GM12891 (cell line): ENCODE measurements at regions not wholly inside any gene's neighbourhood (a gene's known extent, or its start where the extent isn't known, plus 50 kb on each side); places are given as distances from the start of the nearest gene placed in this dataset.
"Not testable (repeated sequence)": the region's sequence is repeated elsewhere in the genome, so short reads cannot be mapped to it uniquely, and the experiment has no call there.

ENCODE experiments used
- DNase-seq: peaks from one replicate; pipeline ENCODE4 v3.0.0; 2011; ENCODE audit warnings: low spot score; ENCODE audit not compliant: insufficient read length
- FAIRE-seq: peaks from 2 replicates; lab custom pipeline; 2011; peaks lifted over from hg19 to GRCh38; lab: Jason Lieb, UNC
- PAX5 ChIP-seq: IDR thresholded peaks from 2 replicates; pipeline ENCODE4 v1.6.1; 2011; ENCODE audit warnings: low read length, moderate library complexity, mild to moderate bottlenecking; ENCODE audit not compliant: insufficient read depth, severe bottlenecking
- POLR2A ChIP-seq: IDR thresholded peaks from 2 replicates; pipeline ENCODE4 v1.6.1; 2011; ENCODE audit warnings: low read depth, low read length, control low read depth
- POLR2AphosphoS5 ChIP-seq: IDR thresholded peaks from 2 replicates; pipeline ENCODE4 v1.6.1; 2011; ENCODE audit warnings: low read depth, low read length, control low read depth
- POU2F2 ChIP-seq: IDR thresholded peaks from 2 replicates; pipeline ENCODE4 v1.6.1; 2011; ENCODE audit warnings: low read depth, mild to moderate bottlenecking, control low read depth, low read length, moderate library complexity
- SPI1 ChIP-seq: IDR thresholded peaks from 2 replicates; pipeline ENCODE4 v1.6.1; 2011; ENCODE audit warnings: low read depth, low read length, control low read depth
- TAF1 ChIP-seq: IDR thresholded peaks from 2 replicates; pipeline ENCODE4 v1.6.1; 2011; ENCODE audit warnings: low read depth, low read length, control low read depth

GRCh38 chr1:79232818-79233217, 226.3 kb upstream of the ADGRL4 start:
- TF ChIP-seq POLR2A = no peak
- no peak for TF ChIP-seq PAX5
- TF ChIP-seq POLR2AphosphoS5 = no peak
- no peak for TF ChIP-seq TAF1
- TF ChIP-seq POU2F2 = no peak
- no peak for TF ChIP-seq SPI1
- FAIRE-seq (no peak), DNase-seq (no peak)

- DNase-seq, FAIRE-seq: not testable (repeated sequence)
Observed at GRCh38 chr1:79230751-79231150, 224.2 kb upstream of the ADGRL4 start.

- TF ChIP-seq PAX5 = no peak
- no peak for TF ChIP-seq POLR2AphosphoS5
- TF ChIP-seq POU2F2 = no peak
- no peak for TF ChIP-seq TAF1
- no peak for TF ChIP-seq SPI1
- TF ChIP-seq POLR2A = no peak
- DNase-seq (no peak), FAIRE-seq (no peak)
Observed at GRCh38 chr1:79226963-79227362, 220.4 kb upstream of the ADGRL4 start.

- TF ChIP-seq POU2F2 (no peak), POLR2A (no peak), SPI1 (no peak), POLR2AphosphoS5 (no peak), PAX5 (no peak), TAF1 (no peak)
- DNase-seq (no peak), FAIRE-seq (no peak)
Observed at GRCh38 chr1:79224537-79224936, 218.0 kb upstream of the ADGRL4 start.

GRCh38 chr1:79220509-79220908, 214.0 kb upstream of the ADGRL4 start:
- no peak for TF ChIP-seq PAX5
- TF ChIP-seq TAF1 = no peak
- no peak for TF ChIP-seq POLR2AphosphoS5
- no peak for TF ChIP-seq POLR2A
- no peak for TF ChIP-seq SPI1
- TF ChIP-seq POU2F2 = no peak

GRCh38 chr1:79215311-79215710, 208.8 kb upstream of the ADGRL4 start:
- DNase-seq = no peak
- no peak for TF ChIP-seq POU2F2
- no peak for TF ChIP-seq SPI1
- TF ChIP-seq POLR2AphosphoS5 = no peak
- TF ChIP-seq POLR2A = no peak
- TF ChIP-seq TAF1 = no peak
- no peak for TF ChIP-seq PAX5
- no peak for FAIRE-seq

More at GRCh38 chr1:79220509-79220908, 214.0 kb upstream of the ADGRL4 start:
- DNase-seq (no peak), FAIRE-seq (no peak)

GRCh38 chr1:79207786-79208185, 201.3 kb upstream of the ADGRL4 start:
- no peak for DNase-seq
- no peak for TF ChIP-seq SPI1
- TF ChIP-seq PAX5 = no peak
- TF ChIP-seq POU2F2 = no peak
- TF ChIP-seq POLR2AphosphoS5 = no peak
- TF ChIP-seq TAF1 = no peak
- TF ChIP-seq POLR2A = no peak
- FAIRE-seq = no peak

- DNase-seq (no peak), FAIRE-seq (no peak)
- TF ChIP-seq POU2F2 (no peak), TAF1 (no peak), SPI1 (no peak)
Observed at GRCh38 chr1:79207331-79207730, 200.8 kb upstream of the ADGRL4 start.

GRCh38 chr1:79204779-79205479, 198.4 kb upstream of the ADGRL4 start:
- no peak for FAIRE-seq
- TF ChIP-seq POLR2AphosphoS5 (no peak), TAF1 (no peak), POU2F2 (no peak), POLR2A (no peak), PAX5 (no peak), SPI1 (no peak)
- no peak for DNase-seq

GRCh38 chr1:79198832-79199231, 192.3 kb upstream of the ADGRL4 start:
- FAIRE-seq (no peak), DNase-seq (no peak)
- no peak for TF ChIP-seq PAX5
- no peak for TF ChIP-seq POU2F2
- no peak for TF ChIP-seq SPI1
- TF ChIP-seq TAF1 = no peak
- TF ChIP-seq POLR2AphosphoS5 = no peak
- TF ChIP-seq POLR2A = no peak
